Ishikawa (cell line): ENCODE measurements at regions not wholly inside any gene's neighbourhood (a gene's known extent, or its start where the extent isn't known, plus 50 kb on each side); places are given as distances from the start of the nearest gene placed in this dataset.

Experiments
- CREB1 ChIP-seq: IDR thresholded peaks from 2 replicates; pipeline ENCODE4 v1.6.1; 2012; ENCODE audit warnings: low read depth
- EP300 ChIP-seq: IDR thresholded peaks from 2 replicates; pipeline ENCODE4 v1.6.1; 2012; ENCODE audit warnings: borderline replicate concordance
- FOXM1 ChIP-seq: IDR thresholded peaks from 2 replicates; pipeline ENCODE4 v1.6.1; 2012; ENCODE audit warnings: low read depth, borderline replicate concordance
- TAF1 ChIP-seq: IDR thresholded peaks from 2 replicates; pipeline ENCODE4 v1.6.1; 2012; ENCODE audit warnings: low read depth, mild to moderate bottlenecking
- YY1 ChIP-seq: IDR thresholded peaks from 2 replicates; pipeline ENCODE4 v1.6.1; 2012; ENCODE audit warnings: low read depth

DNA sequence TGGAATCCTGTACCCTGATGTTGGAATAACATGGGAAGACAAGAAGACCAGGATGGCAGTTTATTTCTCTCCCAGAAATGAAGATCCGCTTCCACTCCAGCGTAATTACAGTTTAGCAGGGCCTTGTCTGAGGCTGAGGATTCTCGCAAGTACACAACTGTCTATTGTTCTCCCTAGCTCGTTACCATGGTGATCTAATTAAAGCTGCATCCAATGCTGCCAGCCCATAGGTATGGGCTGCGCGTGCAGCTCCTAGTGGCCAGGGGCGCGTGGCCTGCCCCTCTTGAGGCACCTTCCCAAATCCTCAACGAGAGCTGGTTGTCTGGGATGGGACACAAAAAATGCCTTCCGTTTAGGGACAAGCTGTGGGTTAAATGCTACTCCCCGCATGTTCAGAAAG lies 344.9 kb downstream of the CYRIA start:
- TF ChIP-seq FOXM1 (no peak), EP300 (no peak), YY1 (no peak), TAF1 (no peak), CREB1 (no peak)
